NCI-H345 treated with DMSO at 0.1 percent for 48 hours (cell line): ENCODE measurements at regions not wholly inside any gene's neighbourhood (a gene's known extent, or its start where the extent isn't known, plus 50 kb on each side); places are given as distances from the start of the nearest gene placed in this dataset.

Experiments used
- DNase-seq: peaks from one replicate; lab custom pipeline; 2025; ENCODE audit not compliant: unreplicated experiment; lab: John Stamatoyannopoulos, UW

GRCh38 chr1:221099747-221100595 lies 220.7 kb downstream of the HLX start:
- DNase-seq: no peak

GRCh38 chr1:221100611-221101010 lies 221.4 kb downstream of the HLX start:
- DNase-seq: no peak

- no peak for DNase-seq
Measured at GRCh38 chr1:221101807-221102605, 222.8 kb downstream of the HLX start.

DNA sequence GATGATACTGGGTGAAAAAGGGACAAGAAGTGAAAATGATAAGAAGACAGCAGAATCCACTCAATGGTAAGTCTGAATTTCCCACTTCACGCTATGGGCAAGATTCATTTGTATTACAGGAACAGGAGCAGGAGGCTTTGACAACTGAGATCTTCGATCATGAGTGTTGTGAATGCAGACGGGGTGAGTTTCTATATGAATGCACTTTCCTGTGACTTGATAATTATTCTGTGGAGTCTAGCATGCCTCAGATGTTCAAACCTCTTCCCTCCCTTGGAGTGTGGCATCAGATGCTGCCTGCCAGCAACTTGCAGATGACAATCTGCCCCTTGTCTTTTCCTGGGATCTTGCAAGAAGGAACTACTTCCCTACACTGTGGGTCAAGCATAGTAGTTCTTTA lies 225.4 kb downstream of the HLX start:
- no peak for DNase-seq

GRCh38 chr1:221105578-221105977 lies 226.3 kb downstream of the HLX start:
- DNase-seq: no peak

- DNase-seq: no peak
Measured at GRCh38 chr1:221106616-221107015, 227.4 kb downstream of the HLX start.

- no peak for DNase-seq
Measured at GRCh38 chr1:221109930-221110329, 230.7 kb downstream of the HLX start.

DNA sequence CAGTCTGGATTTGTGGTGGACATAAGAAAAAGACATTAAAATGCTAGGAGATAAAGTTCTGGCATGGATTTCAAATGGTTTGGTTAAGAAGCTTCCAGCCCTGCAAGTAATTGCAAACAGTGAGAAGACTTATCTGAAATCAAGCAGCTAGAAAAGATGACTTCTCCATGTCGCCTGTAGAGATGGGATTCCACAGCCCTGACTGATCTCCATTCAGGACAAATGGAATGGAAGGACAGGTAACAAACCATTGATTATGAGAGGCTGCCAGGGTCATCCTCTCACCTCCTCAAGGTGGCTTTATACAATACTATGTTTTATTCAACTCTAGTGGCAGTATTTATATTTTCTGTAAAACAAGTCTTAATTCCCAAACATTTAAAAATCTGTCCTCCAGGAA lies 237.9 kb downstream of the HLX start:
- DNase-seq: no peak

DNA sequence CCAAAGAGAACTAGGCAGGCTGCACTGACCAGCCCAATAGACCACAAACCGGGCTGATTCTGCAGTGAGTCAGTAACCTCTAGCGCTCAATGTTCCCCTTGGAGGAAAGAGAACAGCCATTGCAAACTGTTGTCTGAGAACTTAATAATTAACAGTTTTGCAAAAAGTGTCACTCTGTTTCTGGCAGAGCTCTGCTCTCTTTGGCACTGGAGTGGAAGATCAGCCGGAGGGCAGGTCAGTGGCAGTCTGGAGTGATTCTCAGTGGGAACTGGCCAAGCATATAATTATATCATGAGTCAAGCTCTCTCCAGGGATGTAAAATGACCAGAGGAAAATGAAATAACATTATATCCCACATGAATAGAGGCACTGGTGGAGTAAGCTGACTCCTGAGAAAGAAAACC lies 238.3 kb downstream of the HLX start:
- DNase-seq: no peak

GRCh38 chr1:221118176-221118937 lies 239.1 kb downstream of the HLX start:
- DNase-seq: no peak

GRCh38 chr1:221118938-221119320 lies 239.7 kb downstream of the HLX start:
- DNase-seq: no peak

GRCh38 chr1:221122501-221122900 lies 243.3 kb downstream of the HLX start:
- no peak for DNase-seq

- no peak for DNase-seq
Measured at GRCh38 chr1:221125976-221126375, 246.7 kb downstream of the HLX start.

DNA sequence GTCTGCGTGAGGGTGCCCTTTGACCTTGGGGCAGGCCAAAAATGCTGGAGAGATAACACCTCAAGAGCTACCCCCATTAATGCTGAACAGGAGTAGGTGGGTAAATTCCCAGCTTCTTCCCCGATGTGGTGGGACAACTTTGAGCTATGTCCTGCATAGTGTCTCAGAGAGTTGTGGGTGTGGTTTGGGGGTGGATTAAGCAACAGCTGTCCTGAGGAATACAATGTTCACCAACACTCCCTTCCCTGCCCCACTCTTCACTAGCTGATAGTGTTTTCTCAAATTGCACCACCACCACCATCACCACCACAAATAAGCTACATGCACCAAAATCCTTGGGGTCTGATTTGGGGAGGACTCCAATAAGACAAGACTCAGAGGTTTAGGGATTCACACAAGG lies 258.4 kb downstream of the HLX start:
- no peak for DNase-seq

GRCh38 chr1:221138516-221138915 lies 259.3 kb downstream of the HLX start:
- DNase-seq: no peak

- no peak for DNase-seq
Measured at GRCh38 chr1:221139991-221140390, 260.7 kb downstream of the HLX start.

DNA sequence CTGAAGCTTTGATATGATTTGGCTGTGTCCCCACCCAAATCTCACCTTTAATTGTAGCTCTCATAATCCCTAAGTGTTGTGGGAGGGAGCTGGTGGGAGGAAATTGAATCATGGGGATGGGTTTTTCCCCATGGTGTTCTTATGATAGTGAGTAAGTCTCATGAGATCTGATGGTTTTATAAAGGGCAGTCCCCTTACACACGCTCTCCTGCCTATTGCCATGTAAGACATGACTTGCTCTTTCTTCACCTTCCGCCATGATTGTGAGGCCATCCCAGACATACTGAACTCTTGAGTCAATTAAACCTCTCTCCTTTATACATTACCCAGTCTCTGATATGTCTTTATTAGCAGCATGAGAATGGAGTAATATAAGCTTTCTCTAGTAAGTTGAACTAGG lies 261.9 kb downstream of the HLX start:
- DNase-seq: no peak

GRCh38 chr1:221141606-221142285 lies 262.5 kb downstream of the HLX start:
- no peak for DNase-seq

DNA sequence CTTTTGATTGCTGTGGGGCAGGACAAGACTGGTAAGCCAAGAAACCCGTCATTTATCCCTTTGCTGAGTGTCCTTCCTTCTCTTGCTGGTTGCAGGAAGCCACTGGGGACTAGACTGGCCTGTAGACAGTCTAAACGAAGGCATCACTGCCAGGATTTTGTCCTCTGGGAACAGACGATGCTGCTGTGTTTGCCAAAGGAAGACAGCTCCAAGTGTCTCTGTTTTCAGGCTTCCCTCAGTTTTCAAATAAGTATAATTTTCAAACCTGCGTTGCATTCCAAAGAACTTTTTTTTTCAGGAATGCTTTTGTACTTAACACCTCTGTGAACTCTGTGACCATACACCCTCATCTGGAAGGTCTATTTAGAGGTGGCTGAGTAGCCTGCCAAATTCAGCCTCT lies 269.4 kb downstream of the HLX start:
- no peak for DNase-seq

DNA sequence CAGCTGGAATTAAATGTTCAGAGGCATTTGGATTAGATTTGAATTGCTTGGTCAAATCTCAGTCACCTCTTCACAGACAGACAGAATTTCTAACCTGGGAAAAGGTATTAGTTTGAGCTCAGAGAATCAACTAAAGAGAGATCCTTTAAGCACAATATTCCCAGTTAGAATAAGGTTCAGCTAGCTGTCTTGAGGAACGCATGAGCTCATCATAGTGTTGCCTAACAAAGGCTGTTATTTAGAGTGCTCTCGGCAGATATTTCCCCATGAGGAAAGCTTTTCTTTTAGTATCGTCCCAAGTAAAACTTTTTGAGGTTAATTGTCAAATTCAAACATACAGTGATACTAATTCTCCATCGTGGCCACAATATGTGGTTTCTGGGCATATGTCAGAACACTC lies 269.9 kb downstream of the HLX start:
- no peak for DNase-seq

- DNase-seq: no peak
Measured at GRCh38 chr1:221149555-221150075, 270.4 kb downstream of the HLX start.
